ENCODE measurements at regions not wholly inside any gene's neighbourhood (a gene's known extent, or its start where the extent isn't known, plus 50 kb on each side); places are given as distances from the start of the nearest gene placed in this dataset.

- no peaks in the 10 kb centered on the region for H3K9me3 ChIP-seq
- WGBS (ENCODE audit: low lambda C conversion rate): 16% methylated on average over 3 of the region's 3 CpGs
- peaks cover 0 to 4% of the 10 kb centered on the region in 2 experiments; a peak in 1 of 4 replicates for H3K4me1 ChIP-seq (ENCODE audit: control insufficient read depth in 1 of 2, insufficient read depth in 2 of 2, low read depth in 1 of 2, low read length in 1 of 2)
- H3K9me2 ChIP-seq: no peaks in the 10 kb centered on the region
- no peaks in the 10 kb centered on the region for H3F3A ChIP-seq (replicated peaks; ENCODE audit: insufficient read depth)
- no peak overlapping the region for H3K9ac ChIP-seq
- H4K20me1 ChIP-seq (ENCODE audit: insufficient read depth): no peaks in the 10 kb centered on the region
- no peak for DNase-seq
- H3K36me3 ChIP-seq (replicated peaks in 1 of 2; ENCODE audit: control insufficient read depth in 1 of 2, insufficient read depth in 2 of 2, low read length in 1 of 2): no peaks in the 10 kb centered on the region
- TF ChIP-seq PBX3 (IDR thresholded peaks at IDR 0.05): no peak
- no peak for TF ChIP-seq MAX (IDR thresholded peaks at IDR 0.05; ENCODE audit: low read depth)
- no peak for TF ChIP-seq ELF1 (IDR thresholded peaks at IDR 0.05)
- no peak for TF ChIP-seq SMC3 (IDR thresholded peaks at IDR 0.05; ENCODE audit: low read depth, low read length)
- TF ChIP-seq FOXJ3 (CRISPR knock-in tag; IDR thresholded peaks at IDR 0.05): no peak
- TF ChIP-seq RAD21 (IDR thresholded peaks at IDR 0.05; ENCODE audit: low read length): no peak
- TF ChIP-seq REST (IDR thresholded peaks at IDR 0.05; ENCODE audit: low read depth, low read length): no peak
- TF ChIP-seq YY1 (IDR thresholded peaks at IDR 0.05; ENCODE audit: low read depth): no peak
- POLR2A ChIA-PET: no interaction called here
- H3K4me2 ChIP-seq: no peak overlapping the region
- CTCF ChIA-PET: no interaction called here
- H2AFZ ChIP-seq (ENCODE audit: low read depth): no peak overlapping the region
- H3K27me3 ChIP-seq (ENCODE audit: insufficient read depth): no peaks in the 10 kb centered on the region
- no peak overlapping the region for H3K27ac ChIP-seq (ENCODE audit: low read depth in 2 of 2, low read length in 1 of 2)
- H3K79me2 ChIP-seq (ENCODE audit: insufficient read depth): no peaks in the 10 kb centered on the region
- H3K4me3 ChIP-seq (ENCODE audit: low read depth in 2 of 2, low read length in 1 of 2): no peak overlapping the region
Measured at GRCh38 chr2:217568289-217568971, 434.4 kb downstream of the TNS1 start.

GRCh38 chr2:217563565-217563964 is 439.2 kb downstream of the TNS1 start:
- peaks cover 0 to 4% of the 10 kb centered on the region in 2 experiments; a peak in 1 of 4 replicates for H3K4me1 ChIP-seq (ENCODE audit: control insufficient read depth in 1 of 2, insufficient read depth in 2 of 2, low read depth in 1 of 2, low read length in 1 of 2)
- ChIA-PET CTCF (interaction anchor here (0.7 to 1.2 kb wide), 2 partner anchors 9 to 87 kb away, joined by 3 read pairs; no protein-coding TSS in a partner anchor), POLR2A (no interaction called here)
- no peaks in the 10 kb centered on the region for H4K20me1 ChIP-seq (ENCODE audit: insufficient read depth)
- no peaks in the 10 kb centered on the region for H3K79me2 ChIP-seq (ENCODE audit: insufficient read depth)
- no peak overlapping the region for H3K9ac ChIP-seq
- H2AFZ ChIP-seq (ENCODE audit: low read depth): no peak overlapping the region
- H3K27me3 ChIP-seq (ENCODE audit: insufficient read depth): no peaks in the 10 kb centered on the region
- no peaks in the 10 kb centered on the region for H3F3A ChIP-seq (replicated peaks; ENCODE audit: insufficient read depth)
- no peak for DNase-seq
- H3K9me2 ChIP-seq: no peaks in the 10 kb centered on the region
- no peaks in the 10 kb centered on the region for H3K9me3 ChIP-seq
- WGBS (ENCODE audit: low lambda C conversion rate): 45% methylated on average over 3 of the region's 3 CpGs
- no peak overlapping the region for H3K4me2 ChIP-seq
- H3K27ac ChIP-seq (ENCODE audit: low read depth in 2 of 2, low read length in 1 of 2): no peak overlapping the region
- H3K4me3 ChIP-seq (ENCODE audit: low read depth in 2 of 2, low read length in 1 of 2): no peak overlapping the region
- H3K36me3 ChIP-seq (replicated peaks in 1 of 2; ENCODE audit: control insufficient read depth in 1 of 2, insufficient read depth in 2 of 2, low read length in 1 of 2): no peaks in the 10 kb centered on the region
- no peak for TF ChIP-seq EZH2phosphoT487 (IDR thresholded peaks at IDR 0.05; ENCODE audit: borderline replicate concordance, low read depth)
- no peak for TF ChIP-seq TAF1 (IDR thresholded peaks at IDR 0.05; ENCODE audit: borderline replicate concordance, low read depth, low read length)
